ENCODE measurements at regions not wholly inside any gene's neighbourhood (a gene's known extent, or its start where the extent isn't known, plus 50 kb on each side); places are given as distances from the start of the nearest gene placed in this dataset.

GRCh38 chr6:22658934-22659333, 89.6 kb downstream of the HDGFL1 start:
- no peaks in the 10 kb centered on the region for H4K20me1 ChIP-seq (ENCODE audit: insufficient read depth, low read length)
- no TSS peak for BruUV-seq (replicated peaks)
- 0% methylated on average over 1 of the region's 1 CpG for WGBS (ENCODE audit: low lambda C conversion rate)
- DNase-seq (ENCODE audit: low spot score): no peak
- ChIA-PET POLR2A (no interaction called here), CTCF (ENCODE audit: low intra/inter-chr PET ratio, low total read pairs) (no interaction called here)
- no peak for ATAC-seq
- in situ Hi-C loops (cut with HindIII; ENCODE audit: extremely low pct_ligation_motif_present, low pct_unique_long_range_greater_than_20kb): no loop called here
- no peak for FAIRE-seq
- no peak overlapping the region for H3K4me2 ChIP-seq (ENCODE audit: low read depth, low read length)
- no peak overlapping the region for H3K4me3 ChIP-seq (replicated peaks in 1 of 3; ENCODE audit: insufficient read depth in 1 of 3, low read depth in 2 of 3, low read length in 3 of 3)
- peaks cover 13% of the 10 kb centered on the region; the same call in 1 of the 2 replicates for H3K4me1 ChIP-seq (ENCODE audit: insufficient read depth, low read length)
- H3K27ac ChIP-seq (ENCODE audit: extremely low read length, insufficient read depth, low read length): no peak overlapping the region
- intact Hi-C loops (cut with micrococcal nuclease; ENCODE audit: unreplicated experiment): no loop called here
- no peak for TF ChIP-seq CEBPG (CRISPR knock-in tag; IDR thresholded peaks at IDR 0.05)
- no peak for TF ChIP-seq ZNF503 (CRISPR knock-in tag; IDR thresholded peaks at IDR 0.05)
- no peak for TF ChIP-seq ZNF678 (CRISPR knock-in tag; IDR thresholded peaks at IDR 0.05)
- TF ChIP-seq GPN1 (CRISPR knock-in tag; IDR thresholded peaks at IDR 0.05; ENCODE audit: borderline replicate concordance): no peak
- no peak for TF ChIP-seq ZNF260 (CRISPR knock-in tag; IDR thresholded peaks at IDR 0.05; ENCODE audit: borderline replicate concordance, low read depth)
- no peak for TF ChIP-seq ZNF407 (CRISPR knock-in tag; IDR thresholded peaks at IDR 0.05; ENCODE audit: not compliant biosample characterization)
- no peak for TF ChIP-seq KDM6A (CRISPR knock-in tag; IDR thresholded peaks at IDR 0.05; ENCODE audit: low read depth)
- no peak for TF ChIP-seq ZNF629 (CRISPR knock-in tag; conservative IDR thresholded peaks at IDR 0.05)
- no peak for TF ChIP-seq E2F5 (CRISPR knock-in tag; conservative IDR thresholded peaks at IDR 0.05)
- TF ChIP-seq KAT7 (CRISPR knock-in tag; IDR thresholded peaks at IDR 0.05; ENCODE audit: borderline replicate concordance): no peak
- TF ChIP-seq SP4 (CRISPR knock-in tag; IDR thresholded peaks at IDR 0.05): no peak
- no peak for TF ChIP-seq NFE2L1 (CRISPR knock-in tag; IDR thresholded peaks at IDR 0.05; ENCODE audit: borderline replicate concordance)
- TF ChIP-seq TAF1 (CRISPR knock-in tag; IDR thresholded peaks at IDR 0.05): no peak
- no peaks in the 10 kb centered on the region for H3K36me3 ChIP-seq (replicated peaks in 1 of 2; ENCODE audit: control insufficient read depth in 1 of 2, insufficient read depth in 2 of 2, low read length in 2 of 2)
- H3K9ac ChIP-seq (ENCODE audit: insufficient read depth, low read depth, low read length): no peak overlapping the region
- peaks cover 95% of the 10 kb centered on the region for H3K9me3 ChIP-seq (ENCODE audit: low read length)
- H3K79me2 ChIP-seq (ENCODE audit: insufficient read depth, low read length): no peaks in the 10 kb centered on the region
- H3K27me3 ChIP-seq (ENCODE audit: control insufficient read depth in 1 of 2, insufficient read depth in 2 of 2, low read length in 2 of 2): no peaks in the 10 kb centered on the region
- H2AFZ ChIP-seq (ENCODE audit: low read length): no peak overlapping the region

Data from HepG2 (cell line).